GM18505 (cell line): ENCODE measurements at regions not wholly inside any gene's neighbourhood (a gene's known extent, or its start where the extent isn't known, plus 50 kb on each side); places are given as distances from the start of the nearest gene placed in this dataset.

Source experiments
- ATAC-seq: cut with Tn5 transposase; IDR thresholded peaks from one replicate; pipeline ENCODE4 v1.9.1; 2021; ENCODE audit not compliant: unreplicated experiment
- POLR2A ChIP-seq: IDR thresholded peaks from 4 replicates; pipeline ENCODE4 v1.6.1; 2011; ENCODE audit warnings: borderline replicate concordance; ENCODE audit not compliant: insufficient read depth, insufficient read length; ENCODE audit errors: extremely low read depth

- no peak for ATAC-seq
- no peak for TF ChIP-seq POLR2A
Observed at GRCh38 chr11:86128914-86129313, 60.0 kb upstream of the PICALM start.

DNA sequence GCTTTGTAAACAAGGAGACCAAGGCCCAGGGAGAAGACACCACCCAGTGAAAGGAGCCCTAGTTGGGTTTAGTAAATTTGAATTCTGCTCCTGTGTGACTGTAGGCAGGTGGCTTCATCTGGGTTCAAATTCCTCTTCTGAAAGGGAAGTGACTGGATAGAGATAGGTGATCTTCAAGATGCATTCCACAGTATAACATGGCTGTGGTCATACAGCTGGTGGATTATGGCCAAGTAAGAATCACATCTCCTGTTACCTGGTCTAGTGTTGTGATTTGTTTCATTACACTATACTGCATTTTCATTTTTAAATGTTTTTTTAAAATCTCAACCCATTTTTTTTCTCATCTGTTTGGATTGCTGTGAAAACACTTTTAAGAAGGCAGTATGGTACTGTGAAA lies 58.0 kb upstream of the PICALM start:
- ATAC-seq: no peak
- no peak for TF ChIP-seq POLR2A

- no peak for TF ChIP-seq POLR2A
Observed at GRCh38 chr11:86124251-86125233, 55.7 kb upstream of the PICALM start.

DNA sequence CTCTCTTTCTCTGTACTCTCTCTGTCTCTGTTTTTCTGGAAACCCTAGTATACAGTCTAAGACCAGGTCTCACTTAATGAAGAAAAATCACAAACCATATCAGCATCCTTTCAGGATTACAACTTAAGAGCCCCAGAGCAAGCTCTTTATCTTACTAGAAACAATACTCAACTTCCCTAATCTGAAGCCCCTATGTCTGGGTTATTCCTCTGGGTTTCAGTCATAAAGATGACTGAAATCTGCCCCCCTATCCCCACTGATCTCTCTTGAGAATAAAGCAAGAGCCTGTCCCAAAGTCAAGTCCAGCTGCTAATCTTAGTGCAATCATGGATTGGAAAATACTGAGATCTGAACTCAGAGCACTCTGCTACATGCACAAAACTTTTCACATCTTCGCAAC lies 53.9 kb upstream of the PICALM start:
- no peak for ATAC-seq
- TF ChIP-seq POLR2A: no peak

More at GRCh38 chr11:86124251-86125233, 55.7 kb upstream of the PICALM start:
- peak; percentile 50 for ATAC-seq

DNA sequence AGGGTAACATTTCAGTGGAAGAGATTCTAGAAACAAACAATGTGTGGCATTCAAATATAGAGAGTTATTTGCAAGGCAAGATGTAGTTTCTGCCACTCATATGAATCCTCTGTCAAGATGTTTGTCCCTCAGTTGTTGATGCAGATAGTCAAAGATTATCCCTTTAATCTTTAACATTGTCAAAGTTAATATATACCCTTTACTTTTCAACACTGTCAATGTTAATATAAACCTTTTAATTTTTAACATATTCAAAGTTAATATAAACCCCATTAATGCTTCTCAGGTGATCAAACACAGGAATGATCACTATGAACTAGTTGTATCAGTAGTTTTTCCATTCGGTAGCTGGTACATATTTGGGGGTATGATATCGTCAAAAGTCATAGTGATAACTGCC lies 51.9 kb upstream of the PICALM start:
- no peak for ATAC-seq
- TF ChIP-seq POLR2A: no peak

GRCh38 chr11:86119906-86120305 lies 51.0 kb upstream of the PICALM start:
- TF ChIP-seq POLR2A: no peak
- ATAC-seq: no peak

- no peak for ATAC-seq
- no peak for TF ChIP-seq POLR2A
Observed at GRCh38 chr11:86119077-86119476, 50.2 kb upstream of the PICALM start.
